ENCODE measurements at regions not wholly inside any gene's neighbourhood (a gene's known extent, or its start where the extent isn't known, plus 50 kb on each side); places are given as distances from the start of the nearest gene placed in this dataset.

GRCh38 chr4:38547052-38547451 is 116.9 kb upstream of the KLF3 start:
- H3K4me3 ChIP-seq (replicated peaks; ENCODE audit: low read depth, low read length): no peak overlapping the region
- TF ChIP-seq CTCF (IDR thresholded peaks at IDR 0.05; ENCODE audit: low read depth, low read length, missing control alignments): no peak
- DNase-seq (ENCODE audit: extremely low read depth, low read depth): no peak

- H3K4me3 ChIP-seq (replicated peaks; ENCODE audit: low read depth, low read length): no peak overlapping the region
- no peak for TF ChIP-seq CTCF (IDR thresholded peaks at IDR 0.05; ENCODE audit: low read depth, low read length, missing control alignments)
- no peak for DNase-seq (ENCODE audit: extremely low read depth, low read depth)
Measured at GRCh38 chr4:38548256-38548655, 115.7 kb upstream of the KLF3 start.

DNA sequence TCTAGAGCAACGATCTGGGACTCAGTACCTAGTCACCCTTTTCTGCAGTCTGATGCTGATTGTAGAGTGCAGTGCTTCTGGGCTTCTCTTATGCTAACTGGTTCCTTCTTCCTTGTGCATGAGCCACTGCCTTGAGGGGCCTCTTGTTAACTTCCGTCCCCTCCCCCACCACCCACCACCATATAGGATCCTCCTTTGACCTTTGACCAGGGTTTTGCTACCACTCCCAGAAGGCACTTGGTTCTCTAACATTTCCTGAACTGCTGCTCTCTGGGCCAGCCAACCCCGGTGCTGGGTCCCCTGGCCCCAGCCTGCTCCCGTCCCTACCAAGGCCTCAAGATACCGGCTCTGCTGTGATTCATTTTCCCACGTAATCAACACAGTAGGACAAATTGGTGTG is 104.6 kb upstream of the KLF3 start:
- TF ChIP-seq CTCF (IDR thresholded peaks at IDR 0.05; ENCODE audit: low read depth, low read length, missing control alignments): no peak
- DNase-seq (ENCODE audit: extremely low read depth, low read depth): no peak
- H3K4me3 ChIP-seq (replicated peaks; ENCODE audit: low read depth, low read length): no peak overlapping the region

DNA sequence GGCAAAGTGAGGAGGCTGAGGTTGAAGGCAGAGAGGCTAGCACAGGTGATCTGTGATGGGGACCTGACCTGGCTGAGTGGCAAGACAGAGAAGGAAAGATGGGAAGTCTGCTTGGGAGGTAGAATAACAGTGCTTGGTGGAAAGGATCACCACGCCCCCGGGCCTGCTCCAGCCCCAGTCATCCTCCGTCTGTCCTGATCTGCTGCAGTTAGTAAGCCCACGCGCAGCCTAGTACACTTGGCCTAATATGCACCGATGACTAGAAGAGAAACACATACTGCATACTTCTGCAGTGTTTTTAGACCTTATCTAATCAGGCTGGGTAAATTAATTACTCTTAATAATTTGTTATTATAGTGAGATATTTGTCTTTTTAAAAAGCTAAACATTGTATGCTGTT is 103.7 kb upstream of the KLF3 start:
- no peak overlapping the region for H3K4me3 ChIP-seq (replicated peaks; ENCODE audit: low read depth, low read length)
- no peak for DNase-seq (ENCODE audit: extremely low read depth, low read depth)
- TF ChIP-seq CTCF (IDR thresholded peaks at IDR 0.05; ENCODE audit: low read depth, low read length, missing control alignments): no peak

GRCh38 chr4:38560768-38561558 is 103.0 kb upstream of the KLF3 start:
- no peak overlapping the region for H3K4me3 ChIP-seq (replicated peaks; ENCODE audit: low read depth, low read length)
- DNase-seq (ENCODE audit: extremely low read depth, low read depth): no peak
- no peak for TF ChIP-seq CTCF (IDR thresholded peaks at IDR 0.05; ENCODE audit: low read depth, low read length, missing control alignments)

- H3K4me3 ChIP-seq (replicated peaks; ENCODE audit: low read depth, low read length): no peak overlapping the region
- TF ChIP-seq CTCF (IDR thresholded peaks at IDR 0.05; ENCODE audit: low read depth, low read length, missing control alignments): no peak
- no peak for DNase-seq (ENCODE audit: extremely low read depth, low read depth)
Measured at GRCh38 chr4:38562751-38563198, 101.2 kb upstream of the KLF3 start.

All from HFF-Myc (cell line).